ENCODE measurements at regions not wholly inside any gene's neighbourhood (a gene's known extent, or its start where the extent isn't known, plus 50 kb on each side); places are given as distances from the start of the nearest gene placed in this dataset.
"Not testable (repeated sequence)": the region's sequence is repeated elsewhere in the genome, so short reads cannot be mapped to it uniquely, and the experiment has no call there.

DNA sequence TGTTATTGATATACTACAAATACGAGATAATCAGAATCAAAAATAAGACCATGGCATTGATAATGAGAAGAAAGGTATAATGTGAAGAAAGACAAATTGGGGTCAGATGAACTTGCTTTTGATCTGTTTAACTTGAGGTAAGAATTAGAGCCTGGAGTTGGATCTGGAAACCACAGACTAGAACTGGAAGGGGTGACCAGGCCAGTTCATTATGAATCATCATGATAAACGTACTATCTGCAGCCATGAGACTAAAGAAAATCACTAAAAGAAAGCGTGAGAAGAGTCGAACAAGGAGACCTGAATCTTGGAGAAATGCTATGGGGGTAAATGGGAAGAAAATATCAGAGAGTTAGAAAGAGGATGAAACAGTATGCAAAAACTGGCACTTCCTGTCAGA, 967.5 kb downstream of the NR2F1-AS1 start:
- no peak overlapping the region for H3K27ac ChIP-seq
- no peak for DNase-seq (ENCODE audit: low spot score)
- TF ChIP-seq, protein P1, sequence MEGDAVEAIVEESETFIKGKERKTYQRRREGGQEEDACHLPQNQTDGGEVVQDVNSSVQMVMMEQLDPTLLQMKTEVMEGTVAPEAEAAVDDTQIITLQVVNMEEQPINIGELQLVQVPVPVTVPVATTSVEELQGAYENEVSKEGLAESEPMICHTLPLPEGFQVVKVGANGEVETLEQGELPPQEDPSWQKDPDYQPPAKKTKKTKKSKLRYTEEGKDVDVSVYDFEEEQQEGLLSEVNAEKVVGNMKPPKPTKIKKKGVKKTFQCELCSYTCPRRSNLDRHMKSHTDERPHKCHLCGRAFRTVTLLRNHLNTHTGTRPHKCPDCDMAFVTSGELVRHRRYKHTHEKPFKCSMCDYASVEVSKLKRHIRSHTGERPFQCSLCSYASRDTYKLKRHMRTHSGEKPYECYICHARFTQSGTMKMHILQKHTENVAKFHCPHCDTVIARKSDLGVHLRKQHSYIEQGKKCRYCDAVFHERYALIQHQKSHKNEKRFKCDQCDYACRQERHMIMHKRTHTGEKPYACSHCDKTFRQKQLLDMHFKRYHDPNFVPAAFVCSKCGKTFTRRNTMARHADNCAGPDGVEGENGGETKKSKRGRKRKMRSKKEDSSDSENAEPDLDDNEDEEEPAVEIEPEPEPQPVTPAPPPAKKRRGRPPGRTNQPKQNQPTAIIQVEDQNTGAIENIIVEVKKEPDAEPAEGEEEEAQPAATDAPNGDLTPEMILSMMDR (IDR thresholded peaks at IDR 0.05) = no peak
- no peak overlapping the region for H3K4me3 ChIP-seq

DNA sequence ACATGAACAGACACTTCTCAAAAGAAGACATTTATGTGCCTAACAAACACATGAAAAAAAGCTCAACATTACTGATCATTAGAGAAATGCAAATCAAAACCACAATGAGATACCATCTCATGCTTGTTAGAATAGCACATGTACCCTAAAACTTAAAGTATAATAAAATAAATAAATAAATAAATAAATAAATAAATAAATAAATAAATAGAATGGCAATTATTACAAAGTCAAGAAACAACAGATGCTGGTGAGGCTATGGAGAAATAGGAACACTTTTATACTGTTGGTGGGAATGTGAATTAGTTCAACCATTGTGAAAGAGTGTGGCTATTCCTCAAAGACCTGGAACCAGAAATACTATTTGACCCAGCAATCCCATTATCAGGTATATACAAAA, 970.6 kb downstream of the NR2F1-AS1 start:
- DNase-seq (ENCODE audit: low spot score); H3K27ac ChIP-seq; H3K4me3 ChIP-seq: not testable (repeated sequence)

DNA sequence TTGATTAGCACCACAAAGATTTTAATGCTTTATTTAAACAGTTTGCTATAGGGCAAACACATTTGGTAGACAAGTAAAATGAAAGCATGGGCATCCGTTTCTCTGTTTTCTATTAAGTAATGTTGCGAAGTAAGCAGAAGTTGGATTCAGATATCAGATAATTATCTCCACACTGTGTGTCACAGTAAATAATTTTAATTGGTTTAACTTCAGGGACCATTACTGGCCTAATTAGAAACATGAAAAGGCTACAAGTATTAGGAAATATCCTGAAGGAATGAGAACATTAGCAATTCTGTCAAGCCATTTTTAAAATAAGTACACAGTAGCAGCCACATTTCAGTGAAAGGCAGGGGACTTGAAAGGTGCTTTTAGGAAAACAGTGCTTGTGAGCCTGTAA, 975.4 kb downstream of the NR2F1-AS1 start:
- DNase-seq (ENCODE audit: low spot score) = no peak
- Histone ChIP-seq H3K4me3 (no peak overlapping the region), H3K27ac (no peak overlapping the region)
- TF ChIP-seq, protein P1 (IDR thresholded peaks at IDR 0.05) = no peak

DNA sequence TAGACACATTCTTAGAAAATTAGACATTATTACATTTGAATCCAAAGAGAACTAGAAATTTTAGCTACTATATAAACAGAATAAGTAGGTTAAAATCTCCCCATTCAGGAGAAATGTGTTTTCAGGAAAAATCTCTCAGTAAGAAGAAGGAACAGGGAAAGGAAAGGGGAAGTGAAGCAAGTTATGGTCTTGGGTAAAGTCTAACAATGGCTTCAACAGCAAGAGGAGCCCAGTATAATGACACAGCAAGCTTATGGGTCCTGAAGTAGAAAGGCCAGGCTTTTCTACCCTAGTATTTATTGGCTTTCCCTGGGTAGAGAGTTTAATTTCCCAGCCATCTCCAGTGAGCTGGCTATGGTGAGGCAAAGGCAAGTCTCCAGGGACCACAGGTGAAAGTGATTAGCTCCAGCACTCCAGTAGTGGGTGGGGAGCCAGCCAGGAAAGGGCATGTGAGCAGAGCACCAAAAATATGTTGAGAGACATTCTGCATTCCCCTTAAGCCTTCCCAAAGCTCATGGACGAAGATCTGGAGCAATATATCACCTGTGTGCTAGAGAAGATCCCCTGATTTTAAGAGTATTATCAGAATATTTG, 981.7 kb downstream of the NR2F1-AS1 start:
- DNase-seq (ENCODE audit: low spot score) = no peak
- TF ChIP-seq, protein P1 (IDR thresholded peaks at IDR 0.05) = no peak
- H3K4me3 ChIP-seq = no peak overlapping the region
- no peak overlapping the region for H3K27ac ChIP-seq

DNA sequence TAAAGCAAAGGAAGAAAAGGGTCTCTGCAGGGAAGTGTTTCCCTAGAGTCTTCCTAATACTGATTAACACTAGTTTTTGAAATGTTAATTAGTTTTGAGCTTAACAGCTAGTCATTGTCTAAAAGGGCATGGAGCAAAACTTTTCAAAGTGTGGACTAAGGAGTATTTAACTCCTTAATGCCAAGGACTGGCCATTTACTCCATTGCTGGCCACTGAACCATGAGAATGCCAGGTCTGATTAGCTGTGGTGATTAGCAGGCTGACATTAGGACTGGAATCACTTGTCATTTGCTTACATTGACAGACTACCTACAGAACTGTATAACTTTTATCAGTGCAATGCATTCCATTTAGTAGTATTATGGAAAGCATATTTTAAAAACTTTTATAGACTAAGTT, 987.0 kb downstream of the NR2F1-AS1 start:
- H3K4me3 ChIP-seq = no peak overlapping the region
- TF ChIP-seq, protein P1 (IDR thresholded peaks at IDR 0.05) = no peak
- no peak for DNase-seq (ENCODE audit: low spot score)
- H3K27ac ChIP-seq = no peak overlapping the region

DNA sequence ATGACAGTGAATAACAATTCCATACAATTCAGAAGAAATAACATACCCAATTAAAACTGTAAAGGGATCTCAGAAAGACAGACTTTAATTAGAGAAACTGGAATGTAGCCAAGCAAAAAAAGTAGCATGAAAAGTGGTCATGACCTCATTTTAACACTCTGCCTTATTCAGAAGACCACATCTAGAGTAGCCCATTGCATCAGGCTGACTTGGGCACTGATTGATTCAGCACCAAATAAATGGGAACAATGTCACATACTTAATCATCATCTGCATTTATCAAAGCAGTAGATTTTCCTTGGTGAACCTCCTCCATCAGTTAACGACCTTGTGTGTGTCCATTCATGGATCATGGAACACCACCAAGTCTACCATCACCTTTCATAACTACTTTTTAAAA, 992.1 kb downstream of the NR2F1-AS1 start:
- no peak for DNase-seq (ENCODE audit: low spot score)
- TF ChIP-seq, protein P1 (IDR thresholded peaks at IDR 0.05) = no peak
- Histone ChIP-seq H3K4me3 (no peak overlapping the region), H3K27ac (no peak overlapping the region)

DNA sequence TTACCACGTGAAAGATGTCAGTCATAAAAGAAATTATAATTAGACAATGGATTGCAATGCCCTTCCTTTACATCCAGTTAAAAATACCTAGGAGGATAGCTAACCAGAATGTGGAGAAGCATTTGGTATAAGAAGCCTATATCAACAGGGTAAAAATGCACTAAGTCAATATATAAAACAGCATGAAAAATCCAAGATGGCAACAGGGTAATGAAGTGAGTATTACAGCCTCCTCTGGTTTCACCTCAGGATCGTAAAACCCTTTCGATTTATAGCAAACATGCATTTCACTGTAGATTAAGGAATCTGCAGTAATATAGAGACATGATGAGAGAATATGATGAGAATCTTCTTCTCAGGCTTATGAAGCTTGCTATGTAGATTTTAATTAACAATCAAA, 999.3 kb downstream of the NR2F1-AS1 start:
- H3K4me3 ChIP-seq = no peak overlapping the region
- H3K27ac ChIP-seq = no peak overlapping the region
- TF ChIP-seq, protein P1 (IDR thresholded peaks at IDR 0.05) = no peak
- no peak for DNase-seq (ENCODE audit: low spot score)

DNA sequence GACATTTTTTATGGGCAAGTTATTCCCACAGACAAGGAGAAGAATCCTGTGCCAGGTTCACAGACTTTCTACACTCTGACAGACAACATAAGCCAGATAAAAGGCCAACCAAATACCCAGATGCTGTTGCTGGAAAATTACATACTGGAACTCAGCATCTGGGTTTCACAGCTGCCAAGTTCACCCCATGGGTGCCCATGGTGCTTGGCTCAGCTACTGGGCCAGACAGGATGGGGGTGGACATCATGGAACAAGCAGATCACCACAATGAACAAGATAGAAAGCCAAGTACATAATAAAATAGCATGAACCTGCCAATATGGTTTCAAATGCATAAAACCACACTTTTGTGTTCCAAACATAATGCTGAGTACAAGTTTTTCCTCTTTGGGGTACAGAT, 999.8 kb downstream of the NR2F1-AS1 start:
- no peak overlapping the region for H3K4me3 ChIP-seq
- H3K27ac ChIP-seq = no peak overlapping the region
- DNase-seq (ENCODE audit: low spot score) = no peak
- TF ChIP-seq, protein P1 (IDR thresholded peaks at IDR 0.05) = no peak
